Mesendoderm (in vitro differentiated cells): ENCODE measurements at regions not wholly inside any gene's neighbourhood (a gene's known extent, or its start where the extent isn't known, plus 50 kb on each side); places are given as distances from the start of the nearest gene placed in this dataset.
A peak's percentile ranks its signal among the peaks of the same experiment; 100 is the strongest.

Experiments used
- DNase-seq: peaks from one replicate; pipeline ENCODE4 v3.0.0; 2013
- H2AK5ac ChIP-seq: 2 replicates; pipeline ENCODE4 v1.6.1; 2013; ENCODE audit warnings: low read length, inconsistent platforms
- H2BK120ac ChIP-seq: 2 replicates; pipeline ENCODE4 v1.6.1; 2013; ENCODE audit warnings: low read depth, mild to moderate bottlenecking, low read length, moderate library complexity, mixed read lengths
- H2BK15ac ChIP-seq: replicated peaks from 2 replicates; pipeline ENCODE4 v1.6.1; 2013; ENCODE audit warnings: low read depth, mild to moderate bottlenecking, moderate library complexity
- H2BK5ac ChIP-seq: 2 replicates; pipeline ENCODE4 v1.6.1; 2013; ENCODE audit warnings: low read length, inconsistent platforms
- H3K18ac ChIP-seq: 2 replicates; pipeline ENCODE4 v1.6.1; 2013; ENCODE audit warnings: mild to moderate bottlenecking, low read length, mixed read lengths
- H3K23ac ChIP-seq: one replicate; pipeline ENCODE4 v1.6.1; 2013; ENCODE audit warnings: low read length
- H3K27ac ChIP-seq: 2 replicates; pipeline ENCODE4 v1.5.1; 2013; ENCODE audit warnings: low read depth, mild to moderate bottlenecking, inconsistent platforms, low read length, moderate library complexity
- H3K27me3 ChIP-seq: 2 replicates; pipeline ENCODE4 v1.6.1; 2013; ENCODE audit warnings: low read length, control low read depth, mild to moderate bottlenecking, inconsistent platforms; ENCODE audit not compliant: insufficient read depth, poor library complexity
- H3K36me3 ChIP-seq: 2 replicates; pipeline ENCODE4 v1.6.1; 2013; ENCODE audit warnings: low read length, inconsistent platforms; ENCODE audit not compliant: control insufficient read depth, insufficient read depth
- H3K4ac ChIP-seq: one replicate; pipeline ENCODE4 v1.6.1; 2013; ENCODE audit warnings: low read depth, mild to moderate bottlenecking, low read length, moderate library complexity
- H3K4me1 ChIP-seq: 2 replicates; pipeline ENCODE4 v1.6.1; 2013; ENCODE audit warnings: low read depth, low read length, inconsistent platforms; ENCODE audit not compliant: control insufficient read depth
- H3K4me2 ChIP-seq: 2 replicates; pipeline ENCODE4 v1.6.1; 2013; ENCODE audit warnings: low read length
- H3K4me3 ChIP-seq: 2 replicates; pipeline ENCODE4 v1.5.1; 2013; ENCODE audit warnings: mild to moderate bottlenecking, low read length
- H3K56ac ChIP-seq: one replicate; pipeline ENCODE4 v1.6.1; 2013; ENCODE audit warnings: low read length
- H3K79me1 ChIP-seq: 2 replicates; pipeline ENCODE4 v1.6.1; 2013; ENCODE audit warnings: low read length, inconsistent platforms
- H3K79me2 ChIP-seq: 2 replicates; pipeline ENCODE4 v1.6.1; 2013; ENCODE audit warnings: mild to moderate bottlenecking, low read length; ENCODE audit not compliant: control insufficient read depth, insufficient read depth
- H3K9ac ChIP-seq: 2 replicates; pipeline ENCODE4 v1.6.1; 2013; ENCODE audit warnings: low read length, inconsistent platforms
- H4K5ac ChIP-seq: one replicate; pipeline ENCODE4 v1.6.1; 2013; ENCODE audit warnings: low read length
- H4K8ac ChIP-seq: one replicate; pipeline ENCODE4 v1.6.1; 2013; ENCODE audit warnings: low read depth, mild to moderate bottlenecking, control low read depth, low read length, moderate library complexity
- WGBS: extraction: QIAGEN DNeasy Blood & Tissue Kit; methylation state at CpG from one replicate; pipeline ENCODE4 v1.1.7; 2013; ENCODE audit warnings: low lambda C conversion rate, missing lambda C conversion rate; ENCODE audit not compliant: insufficient coverage; ENCODE audit errors: extremely low coverage; 5-methylcytosine and 5-hydroxymethylcytosine counted together

DNA sequence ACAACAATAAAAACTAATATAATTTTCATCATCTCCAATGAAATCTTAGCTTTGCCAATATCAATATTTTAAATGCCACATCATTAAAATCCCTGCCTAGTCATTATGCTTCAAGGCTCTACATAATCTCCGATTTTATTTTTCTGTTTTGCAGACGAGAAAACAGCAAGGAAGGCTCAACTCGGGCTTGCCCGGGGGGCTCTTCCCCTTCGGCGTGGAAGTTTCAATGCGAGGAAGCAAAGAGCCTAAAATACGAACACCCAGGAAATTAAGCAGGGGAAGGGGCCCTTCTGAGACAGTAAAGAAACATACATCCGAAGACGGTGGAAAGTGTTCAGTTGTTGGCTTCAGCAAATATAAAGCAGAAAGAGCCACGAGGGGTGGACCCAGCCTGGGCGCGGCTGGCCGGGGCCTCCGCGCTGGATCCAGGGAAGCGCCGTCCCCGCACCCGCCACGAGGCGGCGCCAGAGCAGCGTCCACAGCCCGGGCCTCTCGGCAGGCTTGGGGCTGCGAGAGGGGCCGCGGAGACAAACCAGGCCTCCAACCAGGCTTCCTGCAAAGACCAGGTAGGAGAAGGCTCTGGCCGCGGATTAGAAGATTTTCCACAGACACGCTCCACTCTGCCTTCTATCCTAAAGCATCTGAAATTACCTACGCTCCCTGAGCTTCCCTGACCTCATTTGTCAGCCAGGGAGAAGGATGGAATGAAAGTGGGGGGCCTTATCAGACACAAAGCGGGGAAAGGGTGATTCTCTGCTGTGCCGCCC is 77.2 kb downstream of the SERPINA3 start:
- Histone ChIP-seq H3K4me2 (peak overlapping the region; percentile 59), H3K27ac (no peak overlapping the region), H3K9ac (peak overlapping the region; percentile 68), H3K36me3 (no peaks in the 10 kb centered on the region), H3K4me3 (no peak overlapping the region), H2AK5ac (no peak overlapping the region), H3K18ac (peak overlapping the region; percentile 9), H2BK15ac (no peak overlapping the region), H3K79me2 (no peaks in the 10 kb centered on the region), H4K8ac (no peak overlapping the region), H3K4ac (no peak overlapping the region), H2BK120ac (no peak overlapping the region), H3K27me3 (no peaks in the 10 kb centered on the region), H3K4me1 (peaks cover 5% of the 10 kb centered on the region), H3K23ac (no peak overlapping the region), H3K56ac (peak overlapping the region; percentile 85), H3K79me1 (no peaks in the 10 kb centered on the region), H2BK5ac (no peak overlapping the region), H4K5ac (peak overlapping the region; percentile 51)
- no CpG with 5 or more reads among the region's 35 CpGs for WGBS
- DNase-seq, result peak; percentile 74

DNA sequence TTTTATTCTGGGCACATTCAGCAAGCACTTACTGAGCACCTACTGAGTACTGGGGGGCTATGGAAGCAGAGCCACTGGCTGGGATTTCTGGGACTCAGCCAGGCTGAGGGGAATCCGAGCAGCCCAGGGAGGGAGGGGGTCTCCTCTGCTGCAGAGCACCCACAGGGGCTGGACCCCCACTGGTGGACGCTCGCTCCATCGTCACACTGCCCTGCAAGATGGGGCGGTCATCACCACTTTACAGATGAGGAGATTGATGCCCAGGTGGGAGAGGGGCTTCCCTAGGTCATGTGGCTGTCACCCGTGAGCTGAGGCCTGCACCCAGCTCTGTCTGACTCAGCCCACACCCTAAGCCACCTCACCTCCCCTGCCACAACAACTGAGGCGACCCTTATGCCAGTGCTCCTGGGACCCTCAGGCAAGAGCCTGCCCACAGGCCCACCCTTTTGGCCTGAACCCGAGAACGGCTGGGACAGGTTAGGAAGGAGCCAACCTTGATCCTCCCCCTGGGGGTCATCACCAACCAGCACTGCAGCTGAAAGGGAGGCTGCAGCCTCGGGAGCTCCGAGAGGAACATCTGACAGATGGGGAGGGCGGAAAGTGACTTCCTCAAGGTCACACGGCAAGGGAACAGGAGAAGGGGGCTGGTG is 74.4 kb downstream of the SERPINA3 start:
- no peak overlapping the region for H2BK15ac ChIP-seq
- H3K18ac ChIP-seq, result no peak overlapping the region
- no peak overlapping the region for H3K4ac ChIP-seq
- no peak overlapping the region for H2BK5ac ChIP-seq
- no peak overlapping the region for H3K4me3 ChIP-seq
- H4K5ac ChIP-seq, result no peak overlapping the region
- no peak overlapping the region for H3K56ac ChIP-seq
- no peak overlapping the region for H2AK5ac ChIP-seq
- no peak overlapping the region for H3K27ac ChIP-seq
- H3K9ac ChIP-seq, result no peak overlapping the region
- no peak overlapping the region for H2BK120ac ChIP-seq
- H3K27me3 ChIP-seq, result no peaks in the 10 kb centered on the region
- H3K4me2 ChIP-seq, result no peak overlapping the region
- no peaks in the 10 kb centered on the region for H3K36me3 ChIP-seq
- peaks cover 5% of the 10 kb centered on the region for H3K4me1 ChIP-seq
- no peak overlapping the region for H4K8ac ChIP-seq
- no peaks in the 10 kb centered on the region for H3K79me1 ChIP-seq
- no CpG with 5 or more reads among the region's 13 CpGs for WGBS
- no peak for DNase-seq
- no peaks in the 10 kb centered on the region for H3K79me2 ChIP-seq
- no peak overlapping the region for H3K23ac ChIP-seq

DNA sequence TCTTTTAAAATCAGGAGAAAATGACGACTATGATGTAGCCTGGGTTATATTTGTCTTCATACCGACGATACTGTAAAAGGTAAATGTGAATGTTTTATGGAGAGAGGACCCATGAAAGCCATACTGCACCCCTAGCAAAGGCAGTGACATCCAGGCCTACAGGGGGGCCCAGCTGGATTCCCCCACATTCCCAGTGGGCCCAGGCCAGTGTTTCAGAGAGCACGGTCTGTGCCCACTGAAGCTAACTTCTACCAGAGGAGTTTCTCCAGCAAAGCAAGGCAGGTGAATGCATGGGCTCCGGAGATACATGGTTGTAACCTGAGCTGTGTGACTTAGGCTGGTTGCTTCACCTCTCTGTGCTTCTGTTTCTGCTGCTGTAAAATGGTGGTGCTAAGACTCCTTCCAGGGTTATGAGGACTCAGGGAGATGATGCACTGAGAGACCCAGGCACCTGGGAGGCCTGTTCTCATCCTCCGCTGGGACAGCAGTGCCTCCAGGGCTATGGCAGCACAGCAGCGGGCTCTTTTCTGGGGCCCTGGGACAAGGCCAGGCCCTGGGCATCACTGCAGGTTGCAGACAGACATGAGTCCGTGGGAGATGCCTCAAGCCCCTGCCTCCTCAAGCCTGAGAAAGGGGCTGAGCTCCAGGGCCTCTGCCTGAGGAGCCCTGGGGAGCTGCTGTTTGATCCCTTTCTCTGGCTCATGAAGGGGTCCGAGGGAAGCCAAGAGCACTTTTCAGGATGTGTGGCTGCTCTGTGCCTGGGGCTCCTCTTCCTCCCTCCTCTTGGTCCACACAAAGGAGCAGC is 73.7 kb downstream of the SERPINA3 start:
- Histone ChIP-seq H2BK5ac (no peak overlapping the region), H4K5ac (no peak overlapping the region), H2BK120ac (no peak overlapping the region), H3K36me3 (no peaks in the 10 kb centered on the region), H3K79me1 (no peaks in the 10 kb centered on the region), H4K8ac (no peak overlapping the region), H3K18ac (no peak overlapping the region), H3K4ac (no peak overlapping the region), H3K4me2 (no peak overlapping the region), H3K27ac (no peak overlapping the region), H3K79me2 (no peaks in the 10 kb centered on the region), H3K4me3 (no peak overlapping the region), H2BK15ac (no peak overlapping the region), H3K56ac (no peak overlapping the region), H2AK5ac (no peak overlapping the region), H3K27me3 (no peaks in the 10 kb centered on the region), H3K4me1 (peaks cover 5% of the 10 kb centered on the region), H3K23ac (no peak overlapping the region), H3K9ac (no peak overlapping the region)
- DNase-seq, result no peak
- no CpG with 5 or more reads among the region's 9 CpGs for WGBS

DNA sequence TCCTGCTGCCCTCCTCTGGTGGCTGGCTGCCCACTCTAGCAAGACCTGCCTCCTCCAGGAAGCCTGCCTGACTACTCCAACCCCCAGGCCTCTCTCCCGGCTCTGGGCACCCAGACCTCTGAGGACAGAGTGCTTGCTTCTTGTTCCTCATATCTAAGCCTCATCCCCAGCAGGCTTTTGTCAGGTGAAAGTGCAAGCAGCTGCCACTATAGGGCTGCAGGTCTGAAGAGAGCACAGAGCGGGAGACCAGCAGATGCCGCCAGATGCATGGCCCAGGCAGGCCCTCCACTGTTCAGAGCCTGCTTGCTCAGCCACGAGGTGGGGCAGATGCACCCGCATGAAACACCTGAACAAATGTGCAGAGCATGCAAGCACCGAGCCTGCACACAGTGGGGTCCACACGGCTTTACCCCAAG is 73.0 kb downstream of the SERPINA3 start:
- Histone ChIP-seq H3K79me2 (no peaks in the 10 kb centered on the region), H3K4me1 (peaks cover 5% of the 10 kb centered on the region), H3K36me3 (no peaks in the 10 kb centered on the region), H3K79me1 (no peaks in the 10 kb centered on the region), H2BK120ac (no peak overlapping the region), H3K56ac (no peak overlapping the region), H2BK15ac (no peak overlapping the region), H3K4me2 (no peak overlapping the region), H3K27ac (no peak overlapping the region), H3K18ac (no peak overlapping the region), H3K27me3 (no peaks in the 10 kb centered on the region), H3K4me3 (no peak overlapping the region), H4K5ac (no peak overlapping the region), H4K8ac (no peak overlapping the region), H3K23ac (no peak overlapping the region), H2AK5ac (no peak overlapping the region), H3K9ac (no peak overlapping the region), H2BK5ac (no peak overlapping the region), H3K4ac (no peak overlapping the region)
- DNase-seq, result peak; percentile 24
- WGBS, result no CpG with 5 or more reads among the region's 7 CpGs

GRCh38 chr14:94682736-94683135 is 70.5 kb downstream of the SERPINA3 start:
- no peak overlapping the region for H2BK120ac ChIP-seq
- no peaks in the 10 kb centered on the region for H3K4me1 ChIP-seq
- no peak overlapping the region for H3K9ac ChIP-seq
- no peaks in the 10 kb centered on the region for H3K36me3 ChIP-seq
- H4K8ac ChIP-seq, result no peak overlapping the region
- no peak overlapping the region for H3K4me3 ChIP-seq
- no peaks in the 10 kb centered on the region for H3K79me1 ChIP-seq
- no peak overlapping the region for H3K23ac ChIP-seq
- no CpG with 5 or more reads among the region's 5 CpGs for WGBS
- no peak overlapping the region for H2BK15ac ChIP-seq
- no peaks in the 10 kb centered on the region for H3K27me3 ChIP-seq
- no peak overlapping the region for H2BK5ac ChIP-seq
- no peak overlapping the region for H3K18ac ChIP-seq
- no peak for DNase-seq
- no peak overlapping the region for H3K27ac ChIP-seq
- no peak overlapping the region for H3K4ac ChIP-seq
- H4K5ac ChIP-seq, result no peak overlapping the region
- no peaks in the 10 kb centered on the region for H3K79me2 ChIP-seq
- H3K4me2 ChIP-seq, result no peak overlapping the region
- no peak overlapping the region for H3K56ac ChIP-seq
- no peak overlapping the region for H2AK5ac ChIP-seq
